GM12891 (cell line): ENCODE measurements at regions not wholly inside any gene's neighbourhood (a gene's known extent, or its start where the extent isn't known, plus 50 kb on each side); places are given as distances from the start of the nearest gene placed in this dataset.
"Not testable (repeated sequence)": the region's sequence is repeated elsewhere in the genome, so short reads cannot be mapped to it uniquely, and the experiment has no call there.

ENCODE experiments used
- PAX5 ChIP-seq: IDR thresholded peaks from 2 replicates; pipeline ENCODE4 v1.6.1; 2011; ENCODE audit warnings: low read length, moderate library complexity, mild to moderate bottlenecking; ENCODE audit not compliant: insufficient read depth, severe bottlenecking
- POLR2A ChIP-seq: IDR thresholded peaks from 2 replicates; pipeline ENCODE4 v1.6.1; 2011; ENCODE audit warnings: low read depth, low read length, control low read depth
- POLR2AphosphoS5 ChIP-seq: IDR thresholded peaks from 2 replicates; pipeline ENCODE4 v1.6.1; 2011; ENCODE audit warnings: low read depth, low read length, control low read depth
- TAF1 ChIP-seq: IDR thresholded peaks from 2 replicates; pipeline ENCODE4 v1.6.1; 2011; ENCODE audit warnings: low read depth, low read length, control low read depth

- TF ChIP-seq POLR2A, POLR2AphosphoS5, TAF1, PAX5: not testable (repeated sequence)
Measured at GRCh38 chr13:60805640-60806039, 408.6 kb downstream of the TDRD3 start.
